ENCODE measurements at regions not wholly inside any gene's neighbourhood (a gene's known extent, or its start where the extent isn't known, plus 50 kb on each side); places are given as distances from the start of the nearest gene placed in this dataset.

GRCh38 chr2:104502901-104503300, 351.0 kb upstream of the POU3F3 start:
- no peak for TF ChIP-seq CTCF (conservative IDR thresholded peaks at IDR 0.05; ENCODE audit: low read depth, low read length)
- Histone ChIP-seq H3K27ac (no peak overlapping the region), H3K4me2 (no peak overlapping the region), H3K27me3 (ENCODE audit: insufficient read depth, low read depth) (no peaks in the 10 kb centered on the region), H3K9ac (no peak overlapping the region), H2AFZ (ENCODE audit: low read depth) (no peak overlapping the region), H3K79me2 (ENCODE audit: insufficient read depth, low read depth) (no peaks in the 10 kb centered on the region), H3K4me1 (ENCODE audit: low read depth, poor library complexity, severe bottlenecking) (no peaks in the 10 kb centered on the region), H4K20me1 (ENCODE audit: insufficient read depth) (no peaks in the 10 kb centered on the region), H3K36me3 (ENCODE audit: insufficient read depth) (no peaks in the 10 kb centered on the region), H3K4me3 (IDR thresholded peaks at IDR 0.05; ENCODE audit: insufficient read depth, low read depth, low read length) (no peak overlapping the region)

GRCh38 chr2:104504331-104505073, 349.4 kb upstream of the POU3F3 start:
- H3K9ac ChIP-seq = no peak overlapping the region
- H2AFZ ChIP-seq (ENCODE audit: low read depth) = no peak overlapping the region
- H3K4me2 ChIP-seq = no peak overlapping the region
- H3K27ac ChIP-seq = no peak overlapping the region
- H3K36me3 ChIP-seq (ENCODE audit: insufficient read depth) = no peaks in the 10 kb centered on the region
- no peaks in the 10 kb centered on the region for H3K79me2 ChIP-seq (ENCODE audit: insufficient read depth, low read depth)
- no peaks in the 10 kb centered on the region for H3K4me1 ChIP-seq (ENCODE audit: low read depth, poor library complexity, severe bottlenecking)
- H3K27me3 ChIP-seq (ENCODE audit: insufficient read depth, low read depth) = no peaks in the 10 kb centered on the region
- no peaks in the 10 kb centered on the region for H4K20me1 ChIP-seq (ENCODE audit: insufficient read depth)
- no peak overlapping the region for H3K4me3 ChIP-seq (IDR thresholded peaks at IDR 0.05; ENCODE audit: insufficient read depth, low read depth, low read length)
- no peak for TF ChIP-seq CTCF (conservative IDR thresholded peaks at IDR 0.05; ENCODE audit: low read depth, low read length)

GRCh38 chr2:104518256-104518655, 335.7 kb upstream of the POU3F3 start:
- H3K4me2 ChIP-seq = no peak overlapping the region
- no peak overlapping the region for H3K4me3 ChIP-seq (IDR thresholded peaks at IDR 0.05; ENCODE audit: insufficient read depth, low read depth, low read length)
- no peaks in the 10 kb centered on the region for H4K20me1 ChIP-seq (ENCODE audit: insufficient read depth)
- H2AFZ ChIP-seq (ENCODE audit: low read depth) = no peak overlapping the region
- no peak overlapping the region for H3K27ac ChIP-seq
- TF ChIP-seq CTCF (conservative IDR thresholded peaks at IDR 0.05; ENCODE audit: low read depth, low read length) = no peak
- no peaks in the 10 kb centered on the region for H3K4me1 ChIP-seq (ENCODE audit: low read depth, poor library complexity, severe bottlenecking)
- no peaks in the 10 kb centered on the region for H3K79me2 ChIP-seq (ENCODE audit: insufficient read depth, low read depth)
- no peaks in the 10 kb centered on the region for H3K27me3 ChIP-seq (ENCODE audit: insufficient read depth, low read depth)
- no peaks in the 10 kb centered on the region for H3K36me3 ChIP-seq (ENCODE audit: insufficient read depth)
- no peak overlapping the region for H3K9ac ChIP-seq

GRCh38 chr2:104521247-104521646, 332.7 kb upstream of the POU3F3 start:
- H3K4me2 ChIP-seq = no peak overlapping the region
- no peaks in the 10 kb centered on the region for H4K20me1 ChIP-seq (ENCODE audit: insufficient read depth)
- no peak for TF ChIP-seq CTCF (conservative IDR thresholded peaks at IDR 0.05; ENCODE audit: low read depth, low read length)
- no peaks in the 10 kb centered on the region for H3K27me3 ChIP-seq (ENCODE audit: insufficient read depth, low read depth)
- H3K79me2 ChIP-seq (ENCODE audit: insufficient read depth, low read depth) = no peaks in the 10 kb centered on the region
- no peak overlapping the region for H2AFZ ChIP-seq (ENCODE audit: low read depth)
- H3K27ac ChIP-seq = no peak overlapping the region
- no peak overlapping the region for H3K4me3 ChIP-seq (IDR thresholded peaks at IDR 0.05; ENCODE audit: insufficient read depth, low read depth, low read length)
- H3K9ac ChIP-seq = no peak overlapping the region
- no peaks in the 10 kb centered on the region for H3K4me1 ChIP-seq (ENCODE audit: low read depth, poor library complexity, severe bottlenecking)
- no peaks in the 10 kb centered on the region for H3K36me3 ChIP-seq (ENCODE audit: insufficient read depth)
